B cell (primary cell): ENCODE measurements at regions not wholly inside any gene's neighbourhood (a gene's known extent, or its start where the extent isn't known, plus 50 kb on each side); places are given as distances from the start of the nearest gene placed in this dataset.

Source experiments
- EZH2 ChIP-seq: IDR thresholded peaks from 2 replicates; pipeline ENCODE4 v1.6.1; 2012; ENCODE audit warnings: borderline replicate concordance, low read depth, mild to moderate bottlenecking, moderate library complexity, low read length; ENCODE audit not compliant: insufficient read depth, poor library complexity, severe bottlenecking
- TF ChIP-seq, protein P1 (sequence below): fragments of 200-600 bp; IDR thresholded peaks from one replicate; pipeline ENCODE4 v1.8.0; 2022; ENCODE audit warnings: antibody characterized with exemption, mild to moderate bottlenecking

DNA sequence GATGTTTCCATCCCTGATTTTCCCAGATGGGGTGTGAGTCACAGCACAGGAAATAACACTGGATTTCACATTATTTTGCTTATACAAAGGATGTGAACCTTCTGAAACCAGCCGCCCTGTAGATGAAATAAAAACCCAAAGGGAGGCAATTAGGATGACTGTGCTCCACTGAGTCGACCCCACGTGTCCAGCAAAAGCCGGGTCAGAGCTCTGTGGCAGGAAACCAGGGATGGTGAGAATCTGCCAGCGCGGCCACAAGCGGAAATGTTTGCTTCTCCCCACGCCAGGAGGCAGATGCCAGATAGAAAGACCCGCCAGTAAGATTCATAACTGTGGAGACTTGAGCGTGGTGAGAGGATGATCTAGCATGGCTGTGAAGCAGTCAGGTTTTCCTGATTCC is 764.4 kb downstream of the LIG4 start:
- TF ChIP-seq, protein P1, sequence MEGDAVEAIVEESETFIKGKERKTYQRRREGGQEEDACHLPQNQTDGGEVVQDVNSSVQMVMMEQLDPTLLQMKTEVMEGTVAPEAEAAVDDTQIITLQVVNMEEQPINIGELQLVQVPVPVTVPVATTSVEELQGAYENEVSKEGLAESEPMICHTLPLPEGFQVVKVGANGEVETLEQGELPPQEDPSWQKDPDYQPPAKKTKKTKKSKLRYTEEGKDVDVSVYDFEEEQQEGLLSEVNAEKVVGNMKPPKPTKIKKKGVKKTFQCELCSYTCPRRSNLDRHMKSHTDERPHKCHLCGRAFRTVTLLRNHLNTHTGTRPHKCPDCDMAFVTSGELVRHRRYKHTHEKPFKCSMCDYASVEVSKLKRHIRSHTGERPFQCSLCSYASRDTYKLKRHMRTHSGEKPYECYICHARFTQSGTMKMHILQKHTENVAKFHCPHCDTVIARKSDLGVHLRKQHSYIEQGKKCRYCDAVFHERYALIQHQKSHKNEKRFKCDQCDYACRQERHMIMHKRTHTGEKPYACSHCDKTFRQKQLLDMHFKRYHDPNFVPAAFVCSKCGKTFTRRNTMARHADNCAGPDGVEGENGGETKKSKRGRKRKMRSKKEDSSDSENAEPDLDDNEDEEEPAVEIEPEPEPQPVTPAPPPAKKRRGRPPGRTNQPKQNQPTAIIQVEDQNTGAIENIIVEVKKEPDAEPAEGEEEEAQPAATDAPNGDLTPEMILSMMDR: no peak
- no peak for TF ChIP-seq EZH2
